HFF-Myc (cell line): ENCODE measurements at regions not wholly inside any gene's neighbourhood (a gene's known extent, or its start where the extent isn't known, plus 50 kb on each side); places are given as distances from the start of the nearest gene placed in this dataset.

ENCODE experiments used
- DNase-seq: peaks from one replicate; pipeline ENCODE4 v3.0.0-alpha.2; 2011; ENCODE audit warnings: low read depth; ENCODE audit errors: extremely low read depth
- H3K4me3 ChIP-seq: replicated peaks from 2 replicates; pipeline ENCODE4 v1.5.1; 2011; ENCODE audit warnings: low read depth, mild to moderate bottlenecking, control low read depth, low read length
- CTCF ChIP-seq: IDR thresholded peaks from 2 replicates; pipeline ENCODE4 v1.5.1; 2012; ENCODE audit warnings: mild to moderate bottlenecking, low read depth, low read length, control low read depth; ENCODE audit errors: missing control alignments

- TF ChIP-seq CTCF, result no peak
- no peak overlapping the region for H3K4me3 ChIP-seq
- no peak for DNase-seq
These were observed 237.3 kb upstream of the NCAM1 start for GRCh38 chr11:112723676-112724495.

GRCh38 chr11:112724496-112724790 is 236.8 kb upstream of the NCAM1 start:
- no peak for DNase-seq
- no peak overlapping the region for H3K4me3 ChIP-seq
- no peak for TF ChIP-seq CTCF

GRCh38 chr11:112725636-112726035 is 235.6 kb upstream of the NCAM1 start:
- TF ChIP-seq CTCF, result no peak
- no peak for DNase-seq
- no peak overlapping the region for H3K4me3 ChIP-seq

GRCh38 chr11:112727341-112727841 is 233.8 kb upstream of the NCAM1 start:
- H3K4me3 ChIP-seq, result no peak overlapping the region
- no peak for TF ChIP-seq CTCF
- no peak for DNase-seq

GRCh38 chr11:112728288-112728687 is 232.9 kb upstream of the NCAM1 start:
- H3K4me3 ChIP-seq, result no peak overlapping the region
- TF ChIP-seq CTCF, result no peak
- DNase-seq, result no peak

GRCh38 chr11:112728716-112729115 is 232.5 kb upstream of the NCAM1 start:
- no peak for TF ChIP-seq CTCF
- no peak for DNase-seq
- no peak overlapping the region for H3K4me3 ChIP-seq

GRCh38 chr11:112730591-112730990 is 230.6 kb upstream of the NCAM1 start:
- TF ChIP-seq CTCF, result no peak
- H3K4me3 ChIP-seq, result no peak overlapping the region
- no peak for DNase-seq
